ENCODE measurements at regions not wholly inside any gene's neighbourhood (a gene's known extent, or its start where the extent isn't known, plus 50 kb on each side); places are given as distances from the start of the nearest gene placed in this dataset.

- H3K27me3 Mint-ChIP-seq: no peaks in the 10 kb centered on the region
- peaks cover 11% of the 10 kb centered on the region for H3K9me3 Mint-ChIP-seq
- no peak for DNase-seq
- no peaks in the 10 kb centered on the region for H3K36me3 Mint-ChIP-seq (ENCODE audit: low read depth)
- no peaks in the 10 kb centered on the region for H3K4me1 Mint-ChIP-seq (ENCODE audit: low read depth)
- H3K27ac Mint-ChIP-seq: no peak overlapping the region
- no peak overlapping the region for H3K4me3 Mint-ChIP-seq
These were observed 659.5 kb downstream of the TSN start for GRCh38 chr2:122414902-122415301.

- Mint-ChIP-seq H3K4me1 (ENCODE audit: low read depth) (no peaks in the 10 kb centered on the region), H3K36me3 (ENCODE audit: low read depth) (no peaks in the 10 kb centered on the region), H3K9me3 (peaks cover under 1% of the 10 kb centered on the region), H3K27ac (no peak overlapping the region), H3K4me3 (no peak overlapping the region), H3K27me3 (no peaks in the 10 kb centered on the region)
- DNase-seq: no peak
These were observed 661.7 kb downstream of the TSN start for GRCh38 chr2:122417114-122417513.

GRCh38 chr2:122421775-122422174 lies 666.3 kb downstream of the TSN start:
- DNase-seq: no peak
- no peaks in the 10 kb centered on the region for H3K9me3 Mint-ChIP-seq
- no peak overlapping the region for H3K4me3 Mint-ChIP-seq
- H3K27ac Mint-ChIP-seq: no peak overlapping the region
- H3K4me1 Mint-ChIP-seq (ENCODE audit: low read depth): no peaks in the 10 kb centered on the region
- H3K27me3 Mint-ChIP-seq: no peaks in the 10 kb centered on the region
- no peaks in the 10 kb centered on the region for H3K36me3 Mint-ChIP-seq (ENCODE audit: low read depth)

GRCh38 chr2:122422384-122422991 lies 667.0 kb downstream of the TSN start:
- no peak overlapping the region for H3K27ac Mint-ChIP-seq
- no peaks in the 10 kb centered on the region for H3K36me3 Mint-ChIP-seq (ENCODE audit: low read depth)
- no peaks in the 10 kb centered on the region for H3K4me1 Mint-ChIP-seq (ENCODE audit: low read depth)
- no peaks in the 10 kb centered on the region for H3K27me3 Mint-ChIP-seq
- no peak overlapping the region for H3K4me3 Mint-ChIP-seq
- DNase-seq: no peak
- H3K9me3 Mint-ChIP-seq: no peaks in the 10 kb centered on the region

GRCh38 chr2:122423934-122424333 lies 668.5 kb downstream of the TSN start:
- H3K27ac Mint-ChIP-seq: no peak overlapping the region
- H3K4me1 Mint-ChIP-seq (ENCODE audit: low read depth): no peaks in the 10 kb centered on the region

GRCh38 chr2:122433123-122433754 lies 677.8 kb downstream of the TSN start:
- Mint-ChIP-seq H3K27me3 (no peaks in the 10 kb centered on the region), H3K4me1 (ENCODE audit: low read depth) (no peaks in the 10 kb centered on the region), H3K36me3 (ENCODE audit: low read depth) (no peaks in the 10 kb centered on the region), H3K27ac (no peak overlapping the region), H3K4me3 (no peak overlapping the region), H3K9me3 (no peaks in the 10 kb centered on the region)
- DNase-seq: no peak

More at GRCh38 chr2:122423934-122424333, 668.5 kb downstream of the TSN start:
- Mint-ChIP-seq H3K4me3 (no peak overlapping the region), H3K27me3 (no peaks in the 10 kb centered on the region), H3K9me3 (no peaks in the 10 kb centered on the region), H3K36me3 (ENCODE audit: low read depth) (no peaks in the 10 kb centered on the region)
- DNase-seq: no peak

GRCh38 chr2:122445003-122445402 lies 689.6 kb downstream of the TSN start:
- no peaks in the 10 kb centered on the region for H3K27me3 Mint-ChIP-seq

GRCh38 chr2:122446761-122447160 lies 691.3 kb downstream of the TSN start:
- Mint-ChIP-seq H3K27ac (no peak overlapping the region), H3K4me3 (no peak overlapping the region), H3K27me3 (no peaks in the 10 kb centered on the region), H3K9me3 (peaks cover 4% of the 10 kb centered on the region), H3K36me3 (ENCODE audit: low read depth) (no peaks in the 10 kb centered on the region), H3K4me1 (ENCODE audit: low read depth) (no peaks in the 10 kb centered on the region)
- DNase-seq: no peak

More at GRCh38 chr2:122445003-122445402, 689.6 kb downstream of the TSN start:
- Mint-ChIP-seq H3K4me3 (no peak overlapping the region), H3K4me1 (ENCODE audit: low read depth) (no peaks in the 10 kb centered on the region), H3K27ac (no peak overlapping the region), H3K9me3 (no peaks in the 10 kb centered on the region), H3K36me3 (ENCODE audit: low read depth) (no peaks in the 10 kb centered on the region)
- DNase-seq: no peak

- Mint-ChIP-seq H3K27ac (no peak overlapping the region), H3K27me3 (no peaks in the 10 kb centered on the region)
These were observed 691.8 kb downstream of the TSN start for GRCh38 chr2:122447237-122447636.

GRCh38 chr2:122451040-122451439 lies 695.6 kb downstream of the TSN start:
- Mint-ChIP-seq H3K4me3 (no peak overlapping the region), H3K9me3 (peaks cover 15% of the 10 kb centered on the region), H3K36me3 (ENCODE audit: low read depth) (no peaks in the 10 kb centered on the region), H3K27ac (no peak overlapping the region), H3K4me1 (ENCODE audit: low read depth) (no peaks in the 10 kb centered on the region), H3K27me3 (no peaks in the 10 kb centered on the region)
- no peak for DNase-seq

More at GRCh38 chr2:122447237-122447636, 691.8 kb downstream of the TSN start:
- DNase-seq: no peak
- no peaks in the 10 kb centered on the region for H3K36me3 Mint-ChIP-seq (ENCODE audit: low read depth)
- H3K9me3 Mint-ChIP-seq: peaks cover 4% of the 10 kb centered on the region
- H3K4me1 Mint-ChIP-seq (ENCODE audit: low read depth): no peaks in the 10 kb centered on the region
- no peak overlapping the region for H3K4me3 Mint-ChIP-seq

GRCh38 chr2:122451697-122452096 lies 696.2 kb downstream of the TSN start:
- Mint-ChIP-seq H3K27ac (no peak overlapping the region), H3K36me3 (ENCODE audit: low read depth) (no peaks in the 10 kb centered on the region), H3K9me3 (peaks cover 15% of the 10 kb centered on the region), H3K27me3 (no peaks in the 10 kb centered on the region), H3K4me3 (no peak overlapping the region), H3K4me1 (ENCODE audit: low read depth) (no peaks in the 10 kb centered on the region)
- DNase-seq: no peak

- peaks cover under 1% of the 10 kb centered on the region for H3K9me3 Mint-ChIP-seq
- H3K27ac Mint-ChIP-seq: no peak overlapping the region
- no peak for DNase-seq
- no peaks in the 10 kb centered on the region for H3K27me3 Mint-ChIP-seq
- no peaks in the 10 kb centered on the region for H3K4me1 Mint-ChIP-seq (ENCODE audit: low read depth)
- no peak overlapping the region for H3K4me3 Mint-ChIP-seq
- no peaks in the 10 kb centered on the region for H3K36me3 Mint-ChIP-seq (ENCODE audit: low read depth)
These were observed 713.7 kb downstream of the TSN start for GRCh38 chr2:122469147-122469546.

GRCh38 chr2:122471753-122472152 lies 716.3 kb downstream of the TSN start:
- Mint-ChIP-seq H3K36me3 (ENCODE audit: low read depth) (no peaks in the 10 kb centered on the region), H3K9me3 (no peaks in the 10 kb centered on the region), H3K27me3 (no peaks in the 10 kb centered on the region), H3K4me1 (ENCODE audit: low read depth) (no peaks in the 10 kb centered on the region), H3K27ac (no peak overlapping the region), H3K4me3 (no peak overlapping the region)
- no peak for DNase-seq

GRCh38 chr2:122478117-122478516 lies 722.7 kb downstream of the TSN start:
- no peak for DNase-seq
- Mint-ChIP-seq H3K27me3 (no peaks in the 10 kb centered on the region), H3K4me3 (no peak overlapping the region), H3K27ac (no peak overlapping the region), H3K36me3 (ENCODE audit: low read depth) (no peaks in the 10 kb centered on the region), H3K4me1 (ENCODE audit: low read depth) (no peaks in the 10 kb centered on the region), H3K9me3 (no peaks in the 10 kb centered on the region)

GRCh38 chr2:122478771-122479170 lies 723.3 kb downstream of the TSN start:
- H3K4me1 Mint-ChIP-seq (ENCODE audit: low read depth): no peaks in the 10 kb centered on the region
- no peaks in the 10 kb centered on the region for H3K27me3 Mint-ChIP-seq
- no peak for DNase-seq
- H3K27ac Mint-ChIP-seq: no peak overlapping the region
- no peak overlapping the region for H3K4me3 Mint-ChIP-seq
- no peaks in the 10 kb centered on the region for H3K36me3 Mint-ChIP-seq (ENCODE audit: low read depth)
- no peaks in the 10 kb centered on the region for H3K9me3 Mint-ChIP-seq
